AG04450 (cell line): ENCODE measurements at regions not wholly inside any gene's neighbourhood (a gene's known extent, or its start where the extent isn't known, plus 50 kb on each side); places are given as distances from the start of the nearest gene placed in this dataset.

ENCODE experiments used
- CTCF ChIA-PET: fragments of 300-600, 350-600 bp; formaldehyde crosslinking; extraction: SDS; loops from one replicate; lab custom pipeline; 2022; ENCODE audit warnings: antibody characterized with exemption, inconsistent platforms; lab: Charles Lee
- POLR2A ChIA-PET: fragments of 350-600 bp; formaldehyde crosslinking; extraction: SDS; loops from one replicate; lab custom pipeline; 2021; ENCODE audit warnings: antibody characterized with exemption, inconsistent platforms; lab: Yijun Ruan, JAX
- DNase-seq: peaks from one replicate; pipeline ENCODE4 v3.0.0-alpha.2; 2011; ENCODE audit warnings: low read depth, low spot score
- H3K27ac ChIP-seq: one replicate; pipeline ENCODE4 v1.5.1; 2012; ENCODE audit warnings: low read depth, low read length, control low read depth
- H3K27me3 ChIP-seq: one replicate; pipeline ENCODE4 v1.6.0; 2012; ENCODE audit warnings: low read length; ENCODE audit not compliant: control insufficient read depth, insufficient read depth
- H3K4me3 ChIP-seq: 2 replicates; pipeline ENCODE4 v1.5.1; 2011; ENCODE audit warnings: mild to moderate bottlenecking, low read depth, low read length, control low read depth
- H3K9me3 ChIP-seq: 2 replicates; pipeline ENCODE4 v1.5.1; 2012; ENCODE audit warnings: low read length; ENCODE audit not compliant: control insufficient read depth, insufficient read depth
- TF ChIP-seq, protein P1 (sequence below): IDR thresholded peaks from 2 replicates; pipeline ENCODE4 v1.5.1; 2011; ENCODE audit warnings: low read depth, low read length, control low read depth, inconsistent platforms

DNA sequence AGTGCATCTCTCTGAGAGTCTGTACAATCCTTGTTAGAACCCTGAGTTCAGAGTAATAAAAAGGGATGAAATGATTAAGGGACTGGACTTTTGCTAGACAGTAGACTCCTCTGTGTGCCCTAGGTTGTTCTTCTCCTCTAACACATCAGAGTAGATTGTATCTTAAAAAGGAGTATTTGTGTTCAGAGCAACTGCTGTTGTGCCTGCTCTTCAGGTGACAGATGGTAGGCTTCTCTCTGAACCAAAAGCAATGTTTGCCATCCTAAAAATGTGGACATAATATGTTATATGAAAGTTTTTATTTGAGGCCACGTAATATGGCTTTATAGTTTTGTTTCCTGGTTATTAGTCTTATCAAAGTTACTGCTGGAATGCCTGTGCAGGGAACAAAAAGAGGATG, 588.6 kb upstream of the FAT1 start:
- TF ChIP-seq, protein P1, sequence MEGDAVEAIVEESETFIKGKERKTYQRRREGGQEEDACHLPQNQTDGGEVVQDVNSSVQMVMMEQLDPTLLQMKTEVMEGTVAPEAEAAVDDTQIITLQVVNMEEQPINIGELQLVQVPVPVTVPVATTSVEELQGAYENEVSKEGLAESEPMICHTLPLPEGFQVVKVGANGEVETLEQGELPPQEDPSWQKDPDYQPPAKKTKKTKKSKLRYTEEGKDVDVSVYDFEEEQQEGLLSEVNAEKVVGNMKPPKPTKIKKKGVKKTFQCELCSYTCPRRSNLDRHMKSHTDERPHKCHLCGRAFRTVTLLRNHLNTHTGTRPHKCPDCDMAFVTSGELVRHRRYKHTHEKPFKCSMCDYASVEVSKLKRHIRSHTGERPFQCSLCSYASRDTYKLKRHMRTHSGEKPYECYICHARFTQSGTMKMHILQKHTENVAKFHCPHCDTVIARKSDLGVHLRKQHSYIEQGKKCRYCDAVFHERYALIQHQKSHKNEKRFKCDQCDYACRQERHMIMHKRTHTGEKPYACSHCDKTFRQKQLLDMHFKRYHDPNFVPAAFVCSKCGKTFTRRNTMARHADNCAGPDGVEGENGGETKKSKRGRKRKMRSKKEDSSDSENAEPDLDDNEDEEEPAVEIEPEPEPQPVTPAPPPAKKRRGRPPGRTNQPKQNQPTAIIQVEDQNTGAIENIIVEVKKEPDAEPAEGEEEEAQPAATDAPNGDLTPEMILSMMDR = no peak
- DNase-seq = no peak
- Histone ChIP-seq H3K9me3 (no peaks in the 10 kb centered on the region), H3K4me3 (no peak overlapping the region), H3K27me3 (no peaks in the 10 kb centered on the region), H3K27ac (no peak overlapping the region)
- ChIA-PET POLR2A (no interaction called here), CTCF (no interaction called here)

DNA sequence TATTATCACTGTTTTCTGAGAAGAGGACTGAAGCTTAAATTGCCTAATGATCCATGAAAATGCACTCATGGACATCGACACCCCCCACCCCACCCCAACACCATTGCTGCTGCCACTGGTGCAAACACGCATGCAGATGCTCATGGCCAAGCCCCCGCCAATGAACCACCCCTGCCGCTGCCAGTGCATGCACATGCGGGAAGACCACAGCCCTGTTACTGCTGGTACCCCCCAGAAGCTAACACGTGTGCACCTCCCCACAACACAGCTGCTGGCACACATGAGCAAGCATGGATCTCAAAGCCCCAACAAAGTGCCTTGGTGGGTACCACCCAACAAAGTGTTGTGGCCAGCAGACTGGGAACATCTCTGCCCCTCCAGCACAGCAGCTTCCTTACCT, 594.1 kb upstream of the FAT1 start:
- POLR2A ChIA-PET = no interaction called here
- CTCF ChIA-PET = no interaction called here
- no peaks in the 10 kb centered on the region; the same call in 1 of the 2 replicates for H3K9me3 ChIP-seq

DNA sequence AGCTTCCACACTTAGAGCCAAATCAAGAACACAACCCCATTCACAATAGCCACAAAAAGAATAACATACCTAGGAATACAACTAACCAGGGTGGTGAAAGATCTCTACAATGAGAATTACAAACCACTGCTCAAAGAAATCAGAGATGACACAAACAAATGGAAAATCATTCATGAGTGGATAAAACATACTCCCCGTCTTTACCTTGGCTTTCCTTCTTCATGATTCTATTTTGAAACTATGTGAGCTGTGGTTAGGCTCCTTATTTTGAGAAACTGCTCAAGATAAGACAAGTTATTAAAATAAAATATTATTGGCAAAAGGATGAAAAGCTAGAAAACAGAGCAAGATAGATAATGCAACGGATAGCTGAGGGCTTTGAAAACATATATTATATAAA, 598.1 kb upstream of the FAT1 start:
- H3K27ac ChIP-seq = no peak overlapping the region

More for the DNA sequence above, 594.1 kb upstream of the FAT1 start:
- Histone ChIP-seq H3K27me3 (no peaks in the 10 kb centered on the region), H3K4me3 (no peak overlapping the region), H3K27ac (no peak overlapping the region)
- TF ChIP-seq, protein P1 = no peak
- DNase-seq = no peak

DNA sequence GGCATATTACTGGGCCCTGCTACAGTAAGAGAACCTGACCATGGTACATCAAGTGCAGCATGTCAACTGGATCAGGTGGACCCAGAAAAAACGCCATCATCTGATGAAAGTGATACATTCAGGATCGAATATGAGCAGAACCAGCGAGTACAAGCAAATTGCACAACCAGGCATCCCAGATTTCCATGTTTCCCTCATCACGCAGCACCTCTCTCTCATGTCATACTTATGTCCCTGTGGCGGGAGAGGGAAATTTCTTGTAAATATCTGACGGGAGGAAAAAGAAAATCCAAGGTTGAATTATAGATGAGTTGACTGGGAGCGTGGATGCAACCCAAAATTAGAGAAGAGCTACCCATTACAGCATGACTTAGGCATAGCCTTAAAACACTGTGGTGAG, 608.5 kb upstream of the FAT1 start:
- DNase-seq = no peak
- H3K4me3 ChIP-seq = no peak overlapping the region
- peaks cover 3% of the 10 kb centered on the region; the same call in 1 of the 2 replicates for H3K9me3 ChIP-seq
- TF ChIP-seq, protein P1 = no peak
- H3K27me3 ChIP-seq = no peaks in the 10 kb centered on the region
- CTCF ChIA-PET = no interaction called here
- no peak overlapping the region for H3K27ac ChIP-seq
- POLR2A ChIA-PET = no interaction called here

More for the DNA sequence above, 598.1 kb upstream of the FAT1 start:
- ChIA-PET CTCF (no interaction called here), POLR2A (no interaction called here)
- TF ChIP-seq, protein P1 = no peak
- H3K4me3 ChIP-seq = no peak overlapping the region
- DNase-seq = no peak
- no peaks in the 10 kb centered on the region; the same call in 1 of the 2 replicates for H3K9me3 ChIP-seq
- H3K27me3 ChIP-seq = no peaks in the 10 kb centered on the region

DNA sequence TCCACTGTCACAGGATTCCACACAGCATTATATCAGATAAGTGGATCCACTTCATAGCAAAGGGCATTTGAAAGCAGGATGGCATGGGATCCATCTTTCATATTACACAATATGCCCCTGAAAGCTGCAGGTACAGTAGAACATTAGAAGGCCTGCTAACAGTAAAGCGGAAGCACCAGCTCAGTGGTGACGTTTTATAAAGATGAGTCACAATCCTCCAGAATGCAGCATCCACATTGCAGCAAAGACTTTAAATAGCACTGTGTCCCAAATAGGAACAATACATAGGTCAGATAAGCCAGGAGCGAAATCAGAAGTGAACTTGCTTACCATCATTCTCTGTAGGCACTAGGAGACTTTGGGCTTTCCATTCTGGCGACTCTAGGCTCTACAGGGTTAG, 609.5 kb upstream of the FAT1 start:
- H3K4me3 ChIP-seq = no peak overlapping the region
- TF ChIP-seq, protein P1 = no peak
- no peak overlapping the region for H3K27ac ChIP-seq
- H3K27me3 ChIP-seq = no peaks in the 10 kb centered on the region
- POLR2A ChIA-PET = no interaction called here
- CTCF ChIA-PET = no interaction called here
- peaks cover 3% of the 10 kb centered on the region; the same call in 1 of the 2 replicates for H3K9me3 ChIP-seq
- DNase-seq = no peak
